HUES6 (cell line): ENCODE measurements at regions not wholly inside any gene's neighbourhood (a gene's known extent, or its start where the extent isn't known, plus 50 kb on each side); places are given as distances from the start of the nearest gene placed in this dataset.

Source experiments
- H3K27ac ChIP-seq: 2 replicates; pipeline ENCODE4 v1.7.0; 2013; ENCODE audit warnings: low read depth, mild to moderate bottlenecking, low read length, inconsistent platforms
- H3K27me3 ChIP-seq: 2 replicates; pipeline ENCODE4 v1.6.1; 2013; ENCODE audit warnings: low read length; ENCODE audit not compliant: control insufficient read depth, insufficient read depth
- H3K36me3 ChIP-seq: 2 replicates; pipeline ENCODE4 v1.6.1; 2013; ENCODE audit warnings: low read length; ENCODE audit not compliant: control insufficient read depth, insufficient read depth
- H3K4me1 ChIP-seq: 2 replicates; pipeline ENCODE4 v1.6.1; 2013; ENCODE audit warnings: low read length; ENCODE audit not compliant: control insufficient read depth, insufficient read depth
- H3K4me3 ChIP-seq: 2 replicates; pipeline ENCODE4 v1.5.1; 2013; ENCODE audit warnings: low read depth, low read length
- H3K9ac ChIP-seq: one replicate; pipeline ENCODE4 v1.6.1; 2013; ENCODE audit warnings: mild to moderate bottlenecking, low read length
- H3K9me3 ChIP-seq: 2 replicates; pipeline ENCODE4 v1.6.1; 2013; ENCODE audit warnings: low read depth, low read length; ENCODE audit not compliant: control insufficient read depth, insufficient read depth

DNA sequence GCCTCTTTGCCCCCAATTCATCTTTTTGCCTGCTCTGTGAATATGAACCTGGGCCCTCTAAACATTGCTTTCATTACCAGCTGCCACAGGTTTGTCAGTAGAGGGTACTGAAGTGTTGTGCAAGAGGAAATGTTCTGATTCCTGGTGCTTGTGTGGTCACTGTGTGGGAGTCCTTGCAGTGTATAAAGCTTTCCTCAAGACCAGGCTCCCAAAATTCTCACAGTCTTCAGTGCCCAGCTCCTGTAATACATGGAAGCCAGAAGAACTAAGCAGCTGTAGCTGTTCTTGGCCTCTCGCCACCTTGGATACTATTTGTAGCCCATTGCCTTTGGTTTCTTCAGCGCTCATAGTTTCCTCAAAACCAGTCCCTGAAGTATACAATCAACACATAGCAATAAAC, 1046.2 kb downstream of the BRINP3 start:
- H3K4me3 ChIP-seq, result no peak overlapping the region
- no peak overlapping the region for H3K9ac ChIP-seq
- no peaks in the 10 kb centered on the region for H3K4me1 ChIP-seq
- no peaks in the 10 kb centered on the region for H3K36me3 ChIP-seq
- no peak overlapping the region for H3K27ac ChIP-seq
- H3K9me3 ChIP-seq, result no peaks in the 10 kb centered on the region
- no peaks in the 10 kb centered on the region for H3K27me3 ChIP-seq

DNA sequence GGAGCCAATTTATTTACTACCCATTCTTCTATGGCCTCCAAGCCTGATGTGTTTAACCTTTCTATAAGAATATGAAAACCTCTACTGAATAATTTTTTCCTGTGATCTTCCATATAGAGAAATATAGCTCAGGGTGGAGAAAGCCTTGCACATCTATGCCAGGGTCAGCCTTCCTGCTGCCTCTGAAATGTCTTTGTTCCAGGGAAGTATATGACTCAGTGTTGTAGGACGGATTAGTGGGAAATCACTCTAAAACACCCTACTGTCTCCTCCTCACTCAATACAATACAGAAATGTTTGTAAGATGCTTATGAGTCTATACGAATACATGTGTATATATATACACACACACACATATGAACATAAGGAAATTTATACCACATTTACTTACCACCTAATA, 1044.9 kb downstream of the BRINP3 start:
- Histone ChIP-seq H3K4me1 (no peaks in the 10 kb centered on the region), H3K27me3 (no peaks in the 10 kb centered on the region), H3K36me3 (no peaks in the 10 kb centered on the region), H3K4me3 (no peak overlapping the region), H3K27ac (no peak overlapping the region), H3K9me3 (no peaks in the 10 kb centered on the region), H3K9ac (no peak overlapping the region)

DNA sequence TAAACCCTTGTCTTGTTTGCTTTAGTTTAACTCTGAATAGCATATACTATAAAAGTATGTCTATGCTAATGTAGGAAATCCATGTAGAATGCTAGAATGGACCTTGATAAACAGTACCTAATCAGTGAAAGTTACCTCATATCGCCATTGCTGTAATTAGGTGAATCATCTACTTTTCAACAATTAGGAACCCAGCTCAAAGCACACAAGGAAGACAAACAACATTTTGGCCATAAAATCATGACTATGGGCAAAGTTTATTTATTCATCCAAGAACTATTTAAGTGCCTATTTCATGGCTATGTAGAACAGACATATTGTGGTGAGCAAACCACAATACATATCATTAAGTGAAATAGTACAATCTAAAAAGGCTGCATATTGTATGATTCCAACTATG, 1043.2 kb downstream of the BRINP3 start:
- H3K27me3 ChIP-seq, result no peaks in the 10 kb centered on the region
- no peaks in the 10 kb centered on the region for H3K4me1 ChIP-seq
- no peak overlapping the region for H3K27ac ChIP-seq
- H3K9me3 ChIP-seq, result no peaks in the 10 kb centered on the region
- H3K36me3 ChIP-seq, result no peaks in the 10 kb centered on the region
- H3K4me3 ChIP-seq, result no peak overlapping the region
- no peak overlapping the region for H3K9ac ChIP-seq

DNA sequence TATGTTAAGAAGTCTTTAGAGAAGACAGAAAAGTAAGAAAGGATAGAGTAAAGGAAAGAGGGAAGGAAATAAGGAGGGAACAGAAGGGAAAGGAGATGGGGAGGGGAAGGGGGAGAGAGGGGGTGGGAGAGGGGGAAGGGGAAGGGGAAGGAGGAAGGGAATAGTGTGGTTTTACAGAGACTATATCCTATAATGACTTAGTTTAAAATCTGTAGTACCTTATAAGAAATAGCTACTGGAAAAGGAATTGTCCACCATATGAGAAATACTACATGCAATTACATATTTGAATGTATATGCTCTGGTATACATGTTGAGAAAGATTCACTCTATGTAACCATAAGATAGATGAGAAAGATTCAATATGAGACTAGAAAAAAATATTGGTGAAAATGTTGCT, 1042.3 kb downstream of the BRINP3 start:
- Histone ChIP-seq H3K36me3 (no peaks in the 10 kb centered on the region), H3K4me3 (no peak overlapping the region), H3K4me1 (no peaks in the 10 kb centered on the region), H3K9ac (no peak overlapping the region), H3K9me3 (no peaks in the 10 kb centered on the region), H3K27me3 (no peaks in the 10 kb centered on the region), H3K27ac (no peak overlapping the region)

DNA sequence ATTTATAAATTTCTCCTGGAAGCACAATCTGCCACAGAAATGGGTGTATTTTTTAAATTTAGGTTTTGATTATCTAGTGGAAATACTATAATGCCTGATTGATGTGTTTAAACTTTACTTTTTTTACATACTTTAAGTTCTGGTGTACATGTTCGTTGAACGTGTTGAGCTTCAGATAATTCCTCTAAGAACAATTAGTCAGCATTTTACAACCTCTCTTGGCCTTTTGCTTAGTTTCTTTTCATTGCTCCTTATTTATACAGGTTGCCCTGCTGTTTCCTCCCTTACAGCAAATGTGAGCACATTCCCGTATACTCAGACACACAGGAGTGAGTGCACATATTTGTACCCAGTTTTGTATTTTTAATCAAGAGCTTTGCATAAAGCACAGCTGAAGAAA, 1038.9 kb downstream of the BRINP3 start:
- Histone ChIP-seq H3K4me1 (no peaks in the 10 kb centered on the region), H3K36me3 (no peaks in the 10 kb centered on the region), H3K9ac (no peak overlapping the region), H3K27me3 (no peaks in the 10 kb centered on the region), H3K27ac (no peak overlapping the region), H3K4me3 (no peak overlapping the region), H3K9me3 (no peaks in the 10 kb centered on the region)

DNA sequence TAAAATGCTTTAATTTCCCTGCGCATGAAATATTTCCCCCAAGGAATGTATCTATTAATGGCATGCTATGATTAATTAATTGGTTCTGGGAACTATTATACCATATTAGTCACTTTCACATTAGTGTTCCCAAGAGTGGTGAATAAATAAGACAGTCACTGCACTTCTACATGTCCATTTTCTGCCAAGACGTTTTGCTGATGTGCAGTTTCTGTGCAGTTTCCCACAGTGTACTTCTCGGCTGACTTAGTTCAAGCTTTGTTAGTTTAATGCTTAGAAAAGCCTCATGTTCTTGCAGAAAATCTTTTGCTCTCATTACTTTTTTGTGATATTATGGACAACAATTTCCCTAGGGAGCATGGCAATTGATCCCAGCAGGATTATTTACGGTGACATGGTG, 1014.5 kb downstream of the BRINP3 start:
- Histone ChIP-seq H3K4me1 (no peaks in the 10 kb centered on the region), H3K27ac (no peak overlapping the region), H3K27me3 (no peaks in the 10 kb centered on the region), H3K36me3 (no peaks in the 10 kb centered on the region), H3K9me3 (no peaks in the 10 kb centered on the region), H3K4me3 (no peak overlapping the region), H3K9ac (no peak overlapping the region)

DNA sequence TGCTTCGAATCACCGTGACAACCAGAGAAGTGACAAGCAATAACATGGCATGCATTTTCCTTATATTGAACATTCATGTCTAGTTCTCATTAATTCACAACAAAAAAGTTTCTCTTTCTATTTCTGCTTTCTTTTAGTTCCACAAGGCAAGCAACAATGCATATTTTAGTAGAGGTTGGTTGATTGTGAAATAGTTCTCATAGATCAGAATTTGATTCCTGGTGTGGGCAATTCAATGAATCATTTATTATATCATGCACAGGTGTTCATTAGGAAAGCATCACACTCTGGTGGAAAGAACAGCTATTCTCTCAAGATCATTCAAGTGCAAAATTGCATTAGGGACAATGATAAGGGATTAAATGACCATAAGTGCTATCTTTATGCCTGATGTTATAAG, 980.9 kb downstream of the BRINP3 start:
- Histone ChIP-seq H3K27ac (no peak overlapping the region), H3K9ac (no peak overlapping the region), H3K9me3 (no peaks in the 10 kb centered on the region), H3K36me3 (no peaks in the 10 kb centered on the region), H3K4me1 (no peaks in the 10 kb centered on the region), H3K4me3 (no peak overlapping the region), H3K27me3 (no peaks in the 10 kb centered on the region)

DNA sequence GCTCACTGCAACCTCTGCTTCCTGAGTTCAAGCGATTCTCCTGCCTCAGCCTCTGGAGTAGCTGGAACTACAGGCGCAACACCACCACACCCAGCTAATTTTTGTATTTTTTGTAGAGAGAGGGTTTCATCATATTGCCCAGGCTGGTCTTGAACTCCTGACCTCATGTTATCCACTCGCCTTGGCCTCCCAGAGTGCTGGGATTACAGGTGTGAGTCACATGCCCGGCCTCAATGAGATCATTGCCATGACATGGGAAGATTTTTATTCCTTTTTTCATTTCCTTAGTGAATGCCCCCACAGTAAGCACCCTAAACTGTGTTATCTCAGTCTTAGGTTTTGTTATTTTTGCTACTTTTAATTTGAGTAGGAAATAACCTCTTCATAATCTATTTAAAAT, 977.9 kb downstream of the BRINP3 start:
- Histone ChIP-seq H3K4me3 (no peak overlapping the region), H3K4me1 (no peaks in the 10 kb centered on the region), H3K9ac (no peak overlapping the region), H3K36me3 (no peaks in the 10 kb centered on the region), H3K27me3 (no peaks in the 10 kb centered on the region), H3K27ac (no peak overlapping the region), H3K9me3 (no peaks in the 10 kb centered on the region)

DNA sequence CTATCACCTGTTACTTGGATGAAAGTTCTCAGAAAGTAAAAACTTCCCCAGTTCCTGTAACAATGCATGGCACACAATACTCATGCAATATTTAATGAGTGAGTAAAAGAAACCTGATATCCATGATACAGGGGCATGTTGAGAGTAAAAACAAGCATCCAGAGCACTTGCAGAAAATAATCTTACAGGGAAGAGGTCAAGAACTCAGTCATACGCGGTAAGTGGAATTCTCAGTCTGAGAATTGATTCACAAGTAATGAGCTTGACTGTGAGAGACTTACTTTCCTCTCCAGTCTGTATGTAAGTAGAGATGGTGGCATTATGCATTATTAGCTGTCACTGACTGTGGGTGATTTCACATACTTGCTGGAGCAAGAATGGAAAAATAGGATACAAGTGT, 976.9 kb downstream of the BRINP3 start:
- Histone ChIP-seq H3K9ac (no peak overlapping the region), H3K36me3 (no peaks in the 10 kb centered on the region), H3K9me3 (no peaks in the 10 kb centered on the region), H3K27ac (no peak overlapping the region), H3K4me1 (no peaks in the 10 kb centered on the region), H3K27me3 (no peaks in the 10 kb centered on the region), H3K4me3 (no peak overlapping the region)

DNA sequence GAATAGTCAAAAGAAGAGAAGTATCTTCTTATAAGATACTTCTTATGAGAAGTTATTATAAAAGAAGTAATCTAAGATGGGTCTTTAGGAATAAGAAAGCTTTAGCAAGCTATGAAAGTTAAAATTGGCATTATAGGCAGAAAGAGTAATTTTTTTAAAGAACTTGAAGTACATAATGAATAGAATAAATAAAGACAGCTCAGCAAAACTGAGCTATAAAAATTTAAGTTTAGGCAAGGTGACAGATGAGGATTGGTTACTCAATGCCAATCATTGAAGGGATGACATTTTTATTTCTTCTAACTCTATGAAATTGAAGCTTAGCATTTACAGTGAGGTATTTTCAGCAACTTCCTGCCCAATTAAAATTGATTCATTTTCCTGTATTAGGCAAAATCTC, 966.8 kb downstream of the BRINP3 start:
- no peak overlapping the region for H3K9ac ChIP-seq
- no peak overlapping the region for H3K27ac ChIP-seq
- H3K4me1 ChIP-seq, result peaks cover 6% of the 10 kb centered on the region; the same call in 1 of the 2 replicates
- H3K4me3 ChIP-seq, result no peak overlapping the region
- H3K9me3 ChIP-seq, result no peaks in the 10 kb centered on the region
- H3K36me3 ChIP-seq, result no peaks in the 10 kb centered on the region
- no peaks in the 10 kb centered on the region for H3K27me3 ChIP-seq

DNA sequence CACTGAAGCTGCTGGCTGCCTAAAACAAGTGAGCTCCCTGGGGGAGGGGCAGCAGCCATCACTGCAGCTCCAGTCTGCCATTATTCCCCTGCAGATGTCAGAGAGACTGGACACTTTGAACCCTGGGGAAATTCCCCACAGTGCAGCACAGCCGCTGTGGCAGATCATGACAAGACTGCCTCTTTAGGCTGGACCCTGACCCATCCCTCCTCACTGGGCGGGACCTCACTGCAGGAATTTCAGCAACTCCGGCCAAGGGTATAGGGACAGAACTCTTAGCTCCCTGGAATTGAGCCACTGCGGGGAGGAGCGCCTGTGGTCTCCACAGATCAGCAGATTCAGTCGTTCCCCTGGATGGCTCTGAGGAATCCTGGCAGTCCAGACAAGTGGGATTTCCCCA, 964.6 kb downstream of the BRINP3 start:
- Histone ChIP-seq H3K27me3 (no peaks in the 10 kb centered on the region), H3K4me1 (peaks cover 6% of the 10 kb centered on the region; the same call in 1 of the 2 replicates), H3K27ac (no peak overlapping the region), H3K4me3 (no peak overlapping the region), H3K9me3 (no peaks in the 10 kb centered on the region), H3K36me3 (no peaks in the 10 kb centered on the region), H3K9ac (no peak overlapping the region)

DNA sequence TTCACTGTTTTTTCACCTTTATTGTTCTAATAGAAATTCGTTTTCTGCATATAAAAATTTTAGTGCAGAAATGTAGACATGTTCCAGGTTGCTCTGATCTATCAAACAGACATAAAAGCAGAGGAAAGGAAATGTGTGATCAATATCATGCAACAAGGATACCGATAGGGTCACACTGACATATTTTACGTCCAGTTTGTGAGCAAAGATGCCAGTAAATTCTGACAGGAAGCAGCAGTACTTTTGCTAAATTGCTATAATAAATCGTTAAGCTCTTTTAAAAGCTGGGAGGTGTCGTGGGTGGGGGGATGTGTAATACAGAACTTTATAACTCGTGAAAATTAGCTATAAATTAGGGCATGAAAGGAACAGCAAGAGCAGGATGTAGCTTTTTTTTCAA, 955.2 kb downstream of the BRINP3 start:
- H3K36me3 ChIP-seq, result no peaks in the 10 kb centered on the region
- H3K27ac ChIP-seq, result no peak overlapping the region
- H3K9me3 ChIP-seq, result no peaks in the 10 kb centered on the region
- no peak overlapping the region for H3K9ac ChIP-seq
- no peaks in the 10 kb centered on the region for H3K27me3 ChIP-seq
- peaks cover 4% of the 10 kb centered on the region; the same call in 1 of the 2 replicates for H3K4me1 ChIP-seq
- H3K4me3 ChIP-seq, result no peak overlapping the region
